Thoracic aorta (tissue), 2 donors: ENCODE measurements at regions not wholly inside any gene's neighbourhood (a gene's known extent, or its start where the extent isn't known, plus 50 kb on each side); places are given as distances from the start of the nearest gene placed in this dataset.

ENCODE experiments used
- ATAC-seq: fragments of 150-250 bp; one replicate; pipeline ENCODE4 v1.8.0; 2017; ENCODE audit warnings: low read depth; ENCODE audit not compliant: insufficient number of reproducible peaks, low FRiP score
- DNase-seq: peaks from one replicate; pipeline ENCODE4 v3.0.0-alpha.2; 2020; ENCODE audit warnings: low spot score
- H3K27ac ChIP-seq, 2 donors: fragments of 200-600 bp; sonication (generic); 1 replicate in 1 of 2; 2 replicates in 1 of 2; pipeline ENCODE4 v1.5.1; 2016; ENCODE audit warnings: mild to moderate bottlenecking in 2 of 2, moderate library complexity in 2 of 2
- H3K27me3 ChIP-seq: fragments of 200-600 bp; sonication (generic); replicated peaks from 2 replicates; pipeline ENCODE4 v1.6.0; 2016; ENCODE audit warnings: mild to moderate bottlenecking; ENCODE audit not compliant: insufficient read depth
- H3K36me3 ChIP-seq: fragments of 200-600 bp; sonication (generic); one replicate; pipeline ENCODE4 v1.5.1; 2016
- H3K4me1 ChIP-seq, 2 donors: fragments of 200-600 bp; sonication (generic); 1 replicate in 1 of 2; 2 replicates in 1 of 2; pipeline versions ENCODE4 v1.5.1 to v1.6.0; 2016; ENCODE audit warnings: low read depth in 2 of 2, mild to moderate bottlenecking in 1 of 2; ENCODE audit not compliant: control insufficient read depth in 1 of 2
- H3K4me3 ChIP-seq: fragments of 200-600 bp; sonication (generic); 2 replicates; pipeline ENCODE4 v1.5.1; 2016; ENCODE audit warnings: mild to moderate bottlenecking
- H3K9me3 ChIP-seq: fragments of 200-600 bp; sonication (generic); 2 replicates; pipeline ENCODE4 v1.5.1; 2016
- TF ChIP-seq, protein P1 (sequence below): fragments of 200-600 bp; sonication (generic); IDR thresholded peaks from one replicate; pipeline ENCODE4 v1.5.1; 2019; ENCODE audit warnings: antibody characterized with exemption

DNA sequence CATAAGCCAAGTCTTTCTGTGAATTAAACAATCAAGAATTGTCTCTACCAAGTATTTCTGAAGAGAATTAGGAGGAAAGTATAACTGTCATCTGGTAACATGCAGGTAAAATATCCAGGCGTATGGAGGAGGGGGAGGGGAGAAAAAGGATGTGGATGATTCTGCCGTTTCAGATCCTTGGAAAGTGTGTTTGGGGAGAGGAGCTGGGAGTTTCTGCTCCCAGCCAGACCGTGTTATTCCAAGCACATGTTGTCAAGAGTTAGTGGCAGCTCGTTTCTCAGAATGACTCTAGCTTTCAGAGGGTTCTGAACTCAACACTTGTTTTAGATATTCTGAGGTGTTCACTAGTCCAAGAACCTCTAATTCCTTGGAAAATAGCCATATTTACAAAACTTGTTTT lies 137.6 kb downstream of the FAM124B start:
- Histone ChIP-seq H3K27ac (no peak overlapping the region), H3K36me3 (no peaks in the 10 kb centered on the region), H3K4me3 (no peak overlapping the region), H3K9me3 (no peaks in the 10 kb centered on the region), H3K4me1 (peaks cover 0 to 17% of the 10 kb centered on the region in 2 donors), H3K27me3 (no peaks in the 10 kb centered on the region)
- ATAC-seq (no peak), DNase-seq (no peak)
- TF ChIP-seq, protein P1, sequence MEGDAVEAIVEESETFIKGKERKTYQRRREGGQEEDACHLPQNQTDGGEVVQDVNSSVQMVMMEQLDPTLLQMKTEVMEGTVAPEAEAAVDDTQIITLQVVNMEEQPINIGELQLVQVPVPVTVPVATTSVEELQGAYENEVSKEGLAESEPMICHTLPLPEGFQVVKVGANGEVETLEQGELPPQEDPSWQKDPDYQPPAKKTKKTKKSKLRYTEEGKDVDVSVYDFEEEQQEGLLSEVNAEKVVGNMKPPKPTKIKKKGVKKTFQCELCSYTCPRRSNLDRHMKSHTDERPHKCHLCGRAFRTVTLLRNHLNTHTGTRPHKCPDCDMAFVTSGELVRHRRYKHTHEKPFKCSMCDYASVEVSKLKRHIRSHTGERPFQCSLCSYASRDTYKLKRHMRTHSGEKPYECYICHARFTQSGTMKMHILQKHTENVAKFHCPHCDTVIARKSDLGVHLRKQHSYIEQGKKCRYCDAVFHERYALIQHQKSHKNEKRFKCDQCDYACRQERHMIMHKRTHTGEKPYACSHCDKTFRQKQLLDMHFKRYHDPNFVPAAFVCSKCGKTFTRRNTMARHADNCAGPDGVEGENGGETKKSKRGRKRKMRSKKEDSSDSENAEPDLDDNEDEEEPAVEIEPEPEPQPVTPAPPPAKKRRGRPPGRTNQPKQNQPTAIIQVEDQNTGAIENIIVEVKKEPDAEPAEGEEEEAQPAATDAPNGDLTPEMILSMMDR = no peak

DNA sequence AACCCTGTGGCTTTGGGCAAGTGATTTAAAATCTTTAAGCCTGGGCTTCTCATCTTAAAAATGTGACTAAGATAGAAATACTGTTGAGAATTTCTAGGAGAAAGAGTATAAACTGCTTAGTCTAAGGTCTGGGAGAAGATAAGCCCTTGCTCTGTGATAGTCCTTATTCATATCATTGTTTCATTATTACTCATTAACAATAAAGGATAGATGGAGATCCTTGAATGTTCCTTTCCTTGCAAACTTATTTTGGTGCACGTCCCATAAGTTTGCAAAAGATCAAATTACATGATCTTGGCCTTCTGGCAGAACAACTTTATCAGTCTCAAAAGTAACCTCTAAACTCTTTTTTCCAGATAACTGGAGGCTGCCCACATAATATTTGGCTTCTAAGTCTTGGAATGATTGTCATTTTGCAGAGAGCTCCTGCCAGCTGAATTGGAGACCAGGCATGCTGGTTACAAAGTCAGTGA lies 138.3 kb downstream of the FAM124B start:
- H3K27ac ChIP-seq = no peak overlapping the region
- TF ChIP-seq, protein P1 = no peak
- no peaks in the 10 kb centered on the region for H3K27me3 ChIP-seq
- H3K36me3 ChIP-seq = no peaks in the 10 kb centered on the region
- no peak overlapping the region for H3K4me3 ChIP-seq
- no peak for ATAC-seq
- no peak for DNase-seq
- H3K4me1 ChIP-seq = peaks cover 0 to 11% of the 10 kb centered on the region in 2 donors
- no peaks in the 10 kb centered on the region for H3K9me3 ChIP-seq

DNA sequence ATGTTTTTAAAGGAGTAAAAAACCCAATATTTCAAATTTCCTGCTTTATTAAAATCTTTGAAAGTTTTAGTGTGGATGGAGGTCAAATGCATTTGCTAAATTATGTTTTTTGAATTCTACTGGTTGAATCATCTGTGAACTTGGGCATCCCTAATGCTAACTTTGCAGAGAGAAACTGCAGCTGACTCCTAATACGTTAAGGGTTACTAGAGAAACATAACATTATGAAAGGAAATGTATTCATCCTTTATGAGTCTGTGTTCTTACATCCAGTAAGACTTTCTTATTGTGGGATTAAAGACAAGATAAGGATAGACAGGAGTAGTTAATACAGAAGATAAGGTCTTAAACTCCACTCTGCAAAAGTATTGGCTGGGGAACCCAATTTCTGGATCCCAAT lies 140.6 kb downstream of the FAM124B start:
- no peak overlapping the region for H3K4me3 ChIP-seq

DNA sequence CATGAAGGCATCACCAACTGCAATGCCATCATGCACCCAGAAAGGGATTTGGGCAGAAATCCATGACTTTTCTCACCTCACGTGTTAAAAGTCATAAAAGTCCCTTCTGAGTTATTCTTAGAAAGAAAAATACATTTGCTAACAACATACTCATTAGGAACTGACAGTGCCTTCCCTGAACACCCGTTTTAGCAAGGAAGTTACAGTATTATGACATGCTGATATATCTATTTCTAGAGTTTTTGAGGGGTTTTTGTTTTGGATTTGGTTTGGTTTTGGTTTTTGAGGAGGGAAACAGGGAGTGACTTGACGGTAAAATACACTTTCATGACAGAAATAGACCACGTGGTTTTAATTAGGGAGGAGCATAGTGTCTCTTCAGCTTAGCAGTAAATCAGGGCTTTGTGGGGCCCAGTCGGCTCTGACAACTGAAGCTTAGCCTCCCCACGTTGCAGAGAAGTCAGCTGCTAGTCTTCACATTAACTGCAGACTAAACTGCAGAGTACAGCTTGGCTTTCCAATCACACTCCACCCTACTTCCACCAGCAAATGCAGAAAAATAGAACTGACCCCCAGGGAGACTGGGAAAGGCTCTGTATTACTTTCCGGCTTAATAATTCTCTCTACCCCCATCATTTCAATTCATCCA lies 141.4 kb downstream of the FAM124B start:
- DNase-seq (no peak), ATAC-seq (no peak)
- Histone ChIP-seq H3K36me3 (no peaks in the 10 kb centered on the region), H3K27me3 (no peaks in the 10 kb centered on the region), H3K27ac (no peak overlapping the region), H3K4me1 (peaks cover 0 to 8% of the 10 kb centered on the region in 2 donors), H3K9me3 (no peaks in the 10 kb centered on the region), H3K4me3 (no peak overlapping the region)
- TF ChIP-seq, protein P1 = no peak

More for the DNA sequence above, 140.6 kb downstream of the FAM124B start:
- Histone ChIP-seq H3K36me3 (no peaks in the 10 kb centered on the region), H3K27ac (no peak overlapping the region), H3K9me3 (no peaks in the 10 kb centered on the region), H3K27me3 (no peaks in the 10 kb centered on the region), H3K4me1 (peaks cover 0 to 8% of the 10 kb centered on the region in 2 donors)
- no peak for ATAC-seq
- DNase-seq = no peak
- TF ChIP-seq, protein P1 = no peak

DNA sequence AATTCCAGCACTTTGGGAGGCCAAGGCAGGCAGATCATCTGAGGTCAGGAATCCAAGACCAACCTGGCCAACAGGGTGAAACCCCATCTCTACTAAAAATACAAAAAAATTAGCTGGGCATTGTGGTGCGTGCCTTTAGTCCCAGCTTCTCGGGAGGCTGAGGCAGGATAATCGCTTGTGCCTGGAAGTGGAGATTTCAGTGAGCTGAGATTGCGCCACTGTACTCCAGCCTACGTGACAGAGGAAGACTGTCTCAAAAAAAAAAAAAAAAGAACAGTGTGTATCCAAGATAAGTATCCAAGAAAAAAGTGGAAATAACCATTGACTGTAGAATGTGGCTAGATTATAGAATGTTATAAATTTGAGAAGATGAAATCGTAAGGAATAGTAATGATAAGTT lies 142.1 kb downstream of the FAM124B start:
- H3K27ac ChIP-seq = peak overlapping the region in 1 of 2 donors; percentile 20
- DNase-seq = no peak
- ATAC-seq = no peak
- no peaks in the 10 kb centered on the region for H3K36me3 ChIP-seq
- TF ChIP-seq, protein P1 = no peak
- no peak overlapping the region for H3K4me3 ChIP-seq
- no peaks in the 10 kb centered on the region for H3K27me3 ChIP-seq
- H3K9me3 ChIP-seq = no peaks in the 10 kb centered on the region
- H3K4me1 ChIP-seq = peaks cover 0 to 8% of the 10 kb centered on the region in 2 donors
